Natural killer cell treated with Interleukin-12 subunit alpha and Interleukin-12 subunit beta and Interleukin-15 and Interleukin-18, amount 100 ng/mL, for 72 hours (primary cell): ENCODE measurements at regions not wholly inside any gene's neighbourhood (a gene's known extent, or its start where the extent isn't known, plus 50 kb on each side); places are given as distances from the start of the nearest gene placed in this dataset.
A peak's percentile ranks its signal among the peaks of the same experiment; 100 is the strongest.

ENCODE experiments used
- ATAC-seq, 2 donors: fragments of 150-1000 bp; cut with Tn5 transposase in 1 of 2; sonication (Bioruptor Pico), chemical (Tn5 transposase) in 1 of 2; 2 replicates each; pipeline ENCODE4 v1.10.0; 2021
- DNase-seq: peaks from one replicate; pipeline ENCODE4 v3.0.0; 2022; ENCODE audit warnings: low spot score
- H3K27ac Mint-ChIP-seq, 2 donors: 1 replicate in 1 of 2; 2 replicates in 1 of 2; pipeline ENCODE4 v1.8.0; 2022; ENCODE audit warnings: mixed read lengths in 2 of 2, mild to moderate bottlenecking in 1 of 2, moderate library complexity in 1 of 2
- H3K27me3 Mint-ChIP-seq, 2 donors: 1 replicate in 1 of 2; 2 replicates in 1 of 2; pipeline ENCODE4 v1.8.0; 2022; ENCODE audit warnings: mixed read lengths in 2 of 2
- H3K36me3 Mint-ChIP-seq: one replicate; pipeline ENCODE4 v1.8.0; 2022; ENCODE audit warnings: mixed read lengths
- H3K4me1 Mint-ChIP-seq, 2 donors: 1 replicate in 1 of 2; 2 replicates in 1 of 2; pipeline ENCODE4 v1.8.0; 2022; ENCODE audit warnings: low read depth in 2 of 2, mixed read lengths in 2 of 2, mild to moderate bottlenecking in 1 of 2
- H3K4me3 Mint-ChIP-seq: one replicate; pipeline ENCODE4 v1.8.0; 2022; ENCODE audit warnings: mixed read lengths
- H3K9me3 Mint-ChIP-seq: 2 replicates; pipeline ENCODE4 v1.8.0; 2022; ENCODE audit warnings: mixed read lengths

DNA sequence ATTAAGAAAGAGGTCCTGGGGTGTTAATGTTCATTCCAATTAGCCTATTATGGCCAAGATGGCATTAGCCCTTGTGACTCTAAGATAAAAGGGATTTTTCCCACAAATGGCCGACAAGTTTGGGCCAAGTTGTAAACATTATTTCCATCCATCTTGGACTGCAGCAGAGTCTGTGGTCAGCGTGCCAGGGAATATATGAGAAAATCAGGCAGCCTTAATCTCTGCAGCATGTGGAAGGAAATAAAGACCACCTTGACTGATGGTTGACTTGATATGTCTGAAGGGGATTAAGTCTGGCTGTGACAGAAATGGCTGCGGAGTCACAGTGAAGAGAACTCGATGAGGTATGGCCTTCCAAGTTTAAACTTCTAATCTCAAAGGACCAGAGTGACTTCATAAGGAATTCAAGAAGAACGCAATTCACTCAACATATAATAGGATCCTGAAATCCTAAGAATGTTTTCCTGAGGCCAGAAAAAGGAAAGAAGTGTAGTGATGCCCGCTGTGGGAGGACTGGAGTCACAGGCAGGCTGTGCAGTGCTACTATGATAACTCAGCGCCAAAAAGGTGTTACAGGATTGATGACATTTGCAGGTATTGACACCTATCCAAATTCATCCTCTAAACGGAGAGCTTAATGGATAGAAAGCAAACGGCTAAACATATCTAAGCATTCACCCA is 287.1 kb downstream of the SEC61B start:
- H3K36me3 Mint-ChIP-seq, result no peaks in the 10 kb centered on the region
- DNase-seq (no peak), ATAC-seq (no peak)
- no peak overlapping the region for H3K27ac Mint-ChIP-seq
- H3K27me3 Mint-ChIP-seq, result peaks cover 11 to 32% of the 10 kb centered on the region in 2 donors
- H3K4me3 Mint-ChIP-seq, result no peak overlapping the region
- H3K4me1 Mint-ChIP-seq, result no peaks in the 10 kb centered on the region
- H3K9me3 Mint-ChIP-seq, result no peaks in the 10 kb centered on the region

DNA sequence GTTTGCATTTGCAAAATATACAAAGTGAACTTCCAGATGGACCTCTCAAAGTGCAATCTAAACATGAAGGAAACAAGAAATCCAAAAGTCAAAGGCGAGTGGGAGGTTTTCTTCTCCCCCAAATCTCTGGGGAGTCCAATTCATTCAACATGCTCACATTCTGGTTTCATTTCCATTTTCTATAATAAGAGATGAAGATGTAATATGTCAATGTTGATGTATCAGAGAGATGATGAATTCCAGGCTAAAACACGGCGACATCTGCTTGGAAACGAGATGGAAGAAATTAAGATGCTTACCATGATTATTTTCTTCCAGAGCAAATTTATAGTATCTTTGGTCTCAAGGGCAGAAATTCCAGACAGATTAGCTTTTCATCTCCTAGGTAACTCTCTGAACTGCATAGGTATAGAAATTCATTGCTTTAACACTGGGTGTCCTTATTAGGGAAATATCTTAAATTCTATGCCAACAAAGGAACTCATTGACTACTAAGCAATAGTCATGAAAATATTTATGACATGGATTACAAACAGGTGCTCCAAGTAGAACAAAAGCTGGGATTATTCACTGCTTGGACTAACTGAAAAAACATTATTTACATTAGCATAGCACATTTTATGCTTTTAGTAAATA is 287.9 kb downstream of the SEC61B start:
- H3K27ac Mint-ChIP-seq, result no peak overlapping the region
- H3K36me3 Mint-ChIP-seq, result no peaks in the 10 kb centered on the region
- H3K27me3 Mint-ChIP-seq, result peaks cover 11 to 28% of the 10 kb centered on the region in 2 donors
- DNase-seq (no peak), ATAC-seq (no peak)
- no peaks in the 10 kb centered on the region for H3K9me3 Mint-ChIP-seq
- no peaks in the 10 kb centered on the region for H3K4me1 Mint-ChIP-seq
- H3K4me3 Mint-ChIP-seq, result no peak overlapping the region

DNA sequence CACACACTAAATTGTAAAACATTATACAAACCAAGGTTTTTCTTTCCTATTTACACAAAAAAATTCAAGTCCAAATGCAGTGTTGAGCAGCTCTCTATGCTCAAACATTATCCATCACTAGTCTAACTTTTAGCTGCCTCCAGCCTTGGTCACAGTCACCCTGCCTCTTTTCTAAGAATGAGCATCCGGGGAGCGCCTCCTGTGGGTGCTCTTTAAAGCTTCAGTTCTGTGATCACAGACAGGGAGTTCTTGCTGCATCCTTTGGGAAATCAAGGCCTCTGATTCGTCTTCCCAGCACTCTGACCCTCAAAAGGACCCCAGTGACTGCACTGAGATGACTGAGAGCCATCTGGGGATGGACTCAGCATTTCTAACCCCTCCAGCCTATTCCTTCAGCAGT is 289.6 kb downstream of the SEC61B start:
- ATAC-seq, result no peak
- H3K27ac Mint-ChIP-seq, result no peak overlapping the region
- H3K9me3 Mint-ChIP-seq, result no peaks in the 10 kb centered on the region
- H3K36me3 Mint-ChIP-seq, result no peaks in the 10 kb centered on the region
- no peak overlapping the region for H3K4me3 Mint-ChIP-seq
- peaks cover 10 to 19% of the 10 kb centered on the region in 2 donors for H3K27me3 Mint-ChIP-seq
- no peak for DNase-seq
- peaks cover 4% of the 10 kb centered on the region in 2 donors for H3K4me1 Mint-ChIP-seq

DNA sequence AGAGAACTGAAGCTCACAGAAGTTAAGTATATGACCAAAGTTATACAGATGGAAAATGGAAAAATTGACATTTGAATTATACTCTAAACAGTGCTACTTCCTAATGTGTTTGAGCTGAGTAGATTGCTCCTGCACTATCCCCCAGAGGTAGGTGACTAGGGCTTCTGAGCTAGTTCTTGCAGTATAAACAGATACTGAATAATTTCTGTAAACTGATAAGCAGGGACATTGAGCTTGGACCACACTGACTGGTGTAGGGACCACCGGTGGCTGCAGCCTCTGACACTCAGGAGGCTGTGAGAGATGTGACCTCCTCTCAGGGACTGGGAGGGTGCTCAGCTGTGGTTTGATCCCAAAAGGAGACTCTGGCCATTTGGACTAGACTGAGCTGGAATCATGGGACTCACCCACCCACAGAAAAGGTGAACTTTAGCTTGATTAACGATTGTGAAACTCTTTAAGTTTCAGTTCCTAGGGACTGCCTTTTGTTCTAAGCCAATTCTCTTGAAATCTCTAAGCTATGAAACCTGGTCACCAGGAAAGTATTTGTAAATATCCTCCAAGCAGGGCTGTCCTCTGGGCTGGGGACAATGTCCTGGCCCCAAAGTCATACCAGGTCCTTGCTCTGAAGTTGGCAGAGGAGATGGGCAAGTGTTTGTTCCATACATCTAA is 291.5 kb downstream of the SEC61B start:
- Mint-ChIP-seq H3K27me3 (peaks cover 8 to 11% of the 10 kb centered on the region in 2 donors), H3K36me3 (no peaks in the 10 kb centered on the region), H3K4me3 (no peak overlapping the region), H3K27ac (no peak overlapping the region), H3K9me3 (no peaks in the 10 kb centered on the region), H3K4me1 (peaks cover 6% of the 10 kb centered on the region in 2 donors)
- ATAC-seq (peak in 1 of 2 donors; percentile 26), DNase-seq (no peak)

DNA sequence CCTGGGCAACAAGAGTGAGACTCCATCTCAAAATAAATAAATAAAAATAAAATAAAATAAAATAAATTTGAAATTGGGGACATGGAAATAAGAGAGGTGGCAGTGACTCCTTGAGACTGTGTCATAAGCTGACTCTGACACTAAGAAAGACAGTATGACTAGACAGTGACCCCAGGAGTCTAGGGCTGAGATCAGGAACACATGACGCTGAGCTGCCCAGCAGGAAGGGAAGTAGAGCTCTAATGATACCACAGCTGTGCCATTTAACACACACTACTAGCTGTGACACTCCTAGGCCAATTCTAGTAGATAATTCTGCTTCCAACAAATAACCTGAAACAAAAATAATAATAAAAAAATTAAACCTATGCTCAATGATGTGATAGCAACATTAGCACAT is 293.0 kb downstream of the SEC61B start:
- ATAC-seq (no peak), DNase-seq (no peak)
- Mint-ChIP-seq H3K36me3 (no peaks in the 10 kb centered on the region), H3K27ac (no peak overlapping the region), H3K4me3 (no peak overlapping the region), H3K4me1 (peaks cover 6% of the 10 kb centered on the region in 2 donors), H3K27me3 (peaks cover 10 to 13% of the 10 kb centered on the region in 2 donors), H3K9me3 (no peaks in the 10 kb centered on the region)

DNA sequence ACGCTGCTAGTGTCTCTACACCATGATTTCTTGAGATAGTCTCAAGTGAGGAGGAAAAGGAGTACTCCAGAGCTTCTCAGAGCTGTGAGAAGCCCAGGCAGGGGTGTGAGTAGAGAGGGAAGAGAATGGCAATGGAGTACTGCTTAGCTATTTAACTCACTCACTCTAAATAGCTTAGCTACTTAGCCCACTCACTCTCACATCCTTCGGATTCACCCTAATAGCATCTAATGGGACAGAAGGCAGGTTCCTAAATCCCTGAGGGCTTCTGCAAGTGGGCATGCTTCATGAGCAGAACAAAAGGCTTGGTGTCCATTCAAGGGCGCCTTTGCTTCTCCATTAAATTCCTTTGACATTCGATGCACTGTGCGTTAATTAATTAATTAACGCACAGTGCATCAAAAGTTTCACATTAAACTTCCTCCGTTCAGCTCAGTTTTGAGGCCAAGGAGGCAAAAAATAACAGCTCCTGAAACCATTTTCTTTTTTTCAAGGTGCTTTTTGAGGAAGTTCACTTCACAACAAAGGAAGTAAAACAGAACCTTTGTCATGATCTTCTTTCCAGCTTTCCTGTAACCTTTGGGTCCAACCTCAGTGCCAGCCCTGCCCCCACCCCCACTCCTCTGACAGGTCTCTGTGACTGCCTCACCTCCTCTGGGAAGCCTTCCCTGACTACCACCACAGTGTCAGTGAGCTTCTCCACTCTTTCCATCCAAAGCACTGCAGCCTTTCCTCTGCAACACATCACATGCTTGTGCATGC is 294.0 kb downstream of the SEC61B start:
- no peaks in the 10 kb centered on the region for H3K36me3 Mint-ChIP-seq
- H3K4me1 Mint-ChIP-seq, result peaks cover 6% of the 10 kb centered on the region in 2 donors
- peak in 1 of 2 donors; percentile 30 for ATAC-seq
- no peaks in the 10 kb centered on the region for H3K9me3 Mint-ChIP-seq
- no peak for DNase-seq
- no peak overlapping the region for H3K4me3 Mint-ChIP-seq
- H3K27ac Mint-ChIP-seq, result peak overlapping the region in 1 of 2 donors; percentile 2
- peaks cover 16 to 18% of the 10 kb centered on the region in 2 donors for H3K27me3 Mint-ChIP-seq

DNA sequence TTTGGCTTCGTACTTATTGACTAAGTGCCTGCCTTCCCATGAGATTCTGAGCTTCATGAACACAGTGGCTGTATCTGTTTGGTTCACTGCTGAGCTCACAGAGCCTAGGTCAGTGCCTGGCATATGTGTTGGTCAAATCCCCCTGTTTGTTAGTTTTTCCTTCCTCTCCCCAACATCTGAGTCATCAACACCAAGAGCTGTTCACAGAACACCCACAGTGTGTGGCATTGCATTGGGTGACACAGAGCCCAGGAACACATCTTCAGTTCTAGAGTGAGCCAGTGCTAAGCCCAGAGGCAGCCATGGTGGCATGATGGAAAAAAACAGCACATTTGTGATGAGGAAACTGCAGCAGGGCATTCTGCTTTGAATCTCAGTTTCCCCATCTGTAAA is 294.6 kb downstream of the SEC61B start:
- DNase-seq, result no peak
- peak; percentile 73 to 77 for ATAC-seq
- Mint-ChIP-seq H3K4me3 (no peak overlapping the region), H3K36me3 (no peaks in the 10 kb centered on the region), H3K9me3 (no peaks in the 10 kb centered on the region), H3K27ac (peak overlapping the region in 1 of 2 donors; percentile 2), H3K4me1 (peaks cover 6% of the 10 kb centered on the region in 2 donors), H3K27me3 (peaks cover 18 to 19% of the 10 kb centered on the region in 2 donors)

DNA sequence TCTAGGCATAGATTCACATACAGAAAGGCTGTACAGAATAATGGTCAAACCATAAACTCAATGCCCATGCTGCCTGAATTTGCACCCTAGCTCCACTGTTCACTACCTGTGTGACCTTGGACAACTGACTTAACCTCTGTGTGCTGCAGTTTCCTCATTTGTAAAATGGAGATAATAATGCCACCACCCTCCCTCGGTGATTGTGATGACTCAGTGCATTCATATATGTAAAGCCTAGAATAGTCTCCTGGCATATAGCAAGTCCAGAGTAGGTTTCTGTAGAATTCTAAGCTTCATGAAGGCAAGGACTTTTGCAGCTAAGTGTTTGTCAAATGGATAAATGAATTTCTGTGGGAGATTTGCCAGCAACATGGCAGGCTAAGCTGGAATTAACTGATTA is 297.8 kb upstream of the NR4A3 start:
- no peaks in the 10 kb centered on the region for H3K4me1 Mint-ChIP-seq
- H3K27ac Mint-ChIP-seq, result no peak overlapping the region
- no peaks in the 10 kb centered on the region for H3K9me3 Mint-ChIP-seq
- H3K36me3 Mint-ChIP-seq, result no peaks in the 10 kb centered on the region
- peaks cover 23 to 27% of the 10 kb centered on the region in 2 donors for H3K27me3 Mint-ChIP-seq
- no peak overlapping the region for H3K4me3 Mint-ChIP-seq
- ATAC-seq, result no peak
- DNase-seq, result no peak

DNA sequence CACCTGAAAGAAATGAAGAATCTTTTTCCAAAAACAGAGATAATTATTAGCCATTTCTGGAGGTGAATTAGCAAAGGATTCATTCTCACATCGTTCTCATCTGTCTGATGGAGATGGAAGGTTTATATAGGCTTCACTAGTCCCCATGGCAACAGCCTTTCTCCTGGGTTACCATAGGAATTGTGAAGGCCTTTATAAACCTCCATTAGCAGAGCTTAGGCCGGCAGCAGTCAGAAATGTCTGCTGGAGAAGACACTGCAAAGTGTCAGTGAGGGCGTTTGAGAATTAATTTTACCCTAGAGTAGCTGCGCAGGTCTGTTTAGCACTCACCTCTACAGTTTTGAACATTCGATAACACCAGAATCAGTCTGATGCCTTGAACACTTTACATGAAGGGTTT is 290.4 kb upstream of the NR4A3 start:
- H3K9me3 Mint-ChIP-seq, result no peaks in the 10 kb centered on the region
- no peak overlapping the region for H3K27ac Mint-ChIP-seq
- peaks cover 25 to 26% of the 10 kb centered on the region in 2 donors for H3K27me3 Mint-ChIP-seq
- H3K4me1 Mint-ChIP-seq, result no peaks in the 10 kb centered on the region
- H3K36me3 Mint-ChIP-seq, result no peaks in the 10 kb centered on the region
- no peak for ATAC-seq
- no peak for DNase-seq
- H3K4me3 Mint-ChIP-seq, result no peak overlapping the region

DNA sequence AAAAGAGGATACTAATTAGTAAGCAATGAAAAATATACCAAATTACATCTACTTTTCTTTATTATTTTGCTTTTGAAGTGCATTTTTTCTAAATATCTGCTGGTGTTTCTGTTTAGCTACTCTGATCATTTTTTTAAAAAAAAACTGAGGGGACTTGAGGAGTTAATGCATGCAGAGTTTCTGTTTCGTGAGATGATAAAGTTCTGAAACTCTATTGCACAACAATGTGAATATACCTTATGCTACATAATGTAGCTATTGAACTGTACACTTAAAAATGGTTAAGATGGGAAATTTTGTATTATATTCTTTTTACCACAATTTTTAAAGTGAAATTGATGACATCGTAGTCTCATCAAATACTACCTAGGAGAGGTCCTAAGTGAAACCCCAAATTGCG is 288.3 kb upstream of the NR4A3 start:
- ATAC-seq (no peak), DNase-seq (no peak)
- Mint-ChIP-seq H3K4me1 (no peaks in the 10 kb centered on the region), H3K27me3 (peaks cover 34 to 35% of the 10 kb centered on the region in 2 donors), H3K27ac (no peak overlapping the region), H3K9me3 (no peaks in the 10 kb centered on the region), H3K36me3 (no peaks in the 10 kb centered on the region), H3K4me3 (no peak overlapping the region)

DNA sequence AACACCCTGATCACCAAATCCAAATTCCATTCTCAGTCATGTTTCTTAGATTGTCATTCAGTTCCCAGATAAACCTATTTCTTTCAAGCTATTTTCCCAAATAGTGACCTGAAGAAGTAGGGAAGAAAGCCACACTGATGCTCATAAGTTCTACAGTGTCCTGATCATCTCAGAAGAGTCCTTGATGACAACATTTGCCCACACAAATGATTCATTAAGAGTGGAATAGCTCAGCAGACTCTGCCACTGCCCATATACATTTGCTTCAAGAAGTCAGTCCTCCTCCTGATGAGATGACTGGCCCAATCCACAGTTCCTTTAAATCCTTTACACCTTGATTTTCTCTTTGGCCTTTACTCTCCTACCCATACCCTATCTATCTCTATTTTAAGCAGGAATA is 283.7 kb upstream of the NR4A3 start:
- Mint-ChIP-seq H3K4me1 (no peaks in the 10 kb centered on the region), H3K4me3 (no peak overlapping the region), H3K9me3 (no peaks in the 10 kb centered on the region), H3K27ac (no peak overlapping the region), H3K27me3 (peaks cover 24 to 33% of the 10 kb centered on the region in 2 donors), H3K36me3 (no peaks in the 10 kb centered on the region)
- DNase-seq, result no peak
- ATAC-seq, result no peak

DNA sequence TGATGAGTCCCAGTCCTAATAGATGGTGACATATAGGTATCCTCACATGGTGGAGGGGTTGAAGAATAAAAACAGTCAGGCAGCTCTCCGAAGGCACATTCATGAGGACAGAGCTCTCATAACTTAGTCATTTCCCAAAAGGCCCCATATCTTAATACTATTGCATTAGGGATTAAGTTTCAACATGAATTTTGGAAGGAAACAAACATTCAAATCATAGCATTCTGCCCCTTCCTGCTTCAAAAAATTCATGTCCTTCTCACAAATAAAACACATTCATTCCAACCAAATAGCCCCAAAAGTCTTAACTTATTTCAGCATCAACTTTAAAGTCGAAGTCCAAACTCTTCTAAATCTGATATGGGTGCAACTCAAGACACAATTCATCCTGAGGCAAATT is 277.2 kb upstream of the NR4A3 start:
- peaks cover under 1% of the 10 kb centered on the region for H3K36me3 Mint-ChIP-seq
- no peak overlapping the region for H3K4me3 Mint-ChIP-seq
- H3K4me1 Mint-ChIP-seq, result no peaks in the 10 kb centered on the region
- peaks cover 19 to 26% of the 10 kb centered on the region in 2 donors for H3K27me3 Mint-ChIP-seq
- H3K9me3 Mint-ChIP-seq, result no peaks in the 10 kb centered on the region
- DNase-seq, result no peak
- no peak overlapping the region for H3K27ac Mint-ChIP-seq
- no peak for ATAC-seq

DNA sequence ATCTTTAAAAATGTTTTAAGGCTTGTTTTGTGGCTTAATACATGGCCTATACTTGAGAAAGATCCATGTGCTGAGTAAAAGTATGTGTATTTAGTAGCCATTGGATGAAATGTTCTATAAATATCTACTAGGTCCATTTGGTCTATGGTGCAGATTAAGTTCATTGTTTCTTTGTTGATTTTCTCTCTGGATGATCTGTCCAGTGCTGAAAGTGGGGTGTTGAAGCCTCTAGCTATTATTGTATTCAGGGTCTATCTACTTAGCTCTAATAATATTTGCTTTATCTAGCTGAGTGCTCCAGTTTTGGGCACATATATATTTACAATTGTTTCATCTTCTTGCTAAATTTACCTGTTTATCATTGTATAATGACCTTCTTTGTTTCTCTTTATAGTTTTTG is 272.2 kb upstream of the NR4A3 start:
- ATAC-seq (no peak), DNase-seq (no peak)
- Mint-ChIP-seq H3K4me1 (no peaks in the 10 kb centered on the region), H3K36me3 (peaks cover 31% of the 10 kb centered on the region), H3K27me3 (peaks cover 39 to 64% of the 10 kb centered on the region in 2 donors), H3K9me3 (no peaks in the 10 kb centered on the region), H3K27ac (no peak overlapping the region), H3K4me3 (no peak overlapping the region)

DNA sequence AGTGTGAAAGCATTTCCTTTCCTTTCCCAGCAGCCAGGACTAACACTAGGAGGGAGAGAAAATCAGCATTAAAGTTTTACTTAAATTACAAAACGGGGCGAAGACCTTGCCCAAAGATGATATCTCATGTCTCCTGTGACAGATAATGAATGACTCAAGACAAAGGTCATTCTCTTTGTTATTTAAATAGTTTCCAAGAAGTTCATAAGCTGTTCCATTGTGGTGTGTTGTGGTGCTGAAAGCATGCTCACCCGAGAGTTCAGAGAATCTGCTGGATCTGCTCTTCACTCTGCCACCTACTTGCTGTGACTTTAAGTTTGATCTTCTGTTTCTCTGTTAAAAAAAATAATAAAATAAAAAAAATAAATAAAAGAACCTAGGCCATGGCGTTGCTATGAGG is 265.9 kb upstream of the NR4A3 start:
- DNase-seq, result no peak
- H3K36me3 Mint-ChIP-seq, result peaks cover 17% of the 10 kb centered on the region
- no peaks in the 10 kb centered on the region for H3K4me1 Mint-ChIP-seq
- H3K27ac Mint-ChIP-seq, result no peak overlapping the region
- no peak for ATAC-seq
- peaks cover 6% of the 10 kb centered on the region for H3K9me3 Mint-ChIP-seq
- H3K4me3 Mint-ChIP-seq, result no peak overlapping the region
- peaks cover 22 to 41% of the 10 kb centered on the region in 2 donors for H3K27me3 Mint-ChIP-seq
